ENCODE measurements at regions not wholly inside any gene's neighbourhood (a gene's known extent, or its start where the extent isn't known, plus 50 kb on each side); places are given as distances from the start of the nearest gene placed in this dataset.
A peak's percentile ranks its signal among the peaks of the same experiment; 100 is the strongest.

DNA sequence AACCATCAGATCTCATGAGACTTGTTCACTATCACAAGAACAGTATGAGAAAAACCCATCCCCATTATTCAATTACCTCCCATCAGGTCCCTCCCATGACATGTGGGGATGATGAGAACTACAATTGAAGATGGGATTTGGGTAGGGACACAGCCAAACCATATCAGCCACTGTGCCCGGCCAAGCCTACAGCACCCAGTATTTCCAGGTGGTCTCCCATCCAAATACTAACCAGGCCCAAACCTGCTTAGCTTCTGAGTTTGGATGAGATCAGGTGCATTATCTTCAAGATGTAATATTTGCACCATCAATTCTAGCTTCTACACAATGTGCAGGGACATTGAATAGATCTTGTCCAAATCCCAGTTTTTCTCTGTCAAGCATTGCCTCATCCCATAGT lies 196.9 kb downstream of the BAMBI start:
- Histone ChIP-seq H3K9me3 (no peaks in the 10 kb centered on the region), H3K27ac (no peak overlapping the region), H3K4me3 (no peak overlapping the region), H3K36me3 (no peaks in the 10 kb centered on the region), H3K27me3 (peaks cover 0 to 8% (median 0%) of the 10 kb centered on the region in 4 donors), H3K4me1 (no peaks in the 10 kb centered on the region)
- TF ChIP-seq, protein P1, sequence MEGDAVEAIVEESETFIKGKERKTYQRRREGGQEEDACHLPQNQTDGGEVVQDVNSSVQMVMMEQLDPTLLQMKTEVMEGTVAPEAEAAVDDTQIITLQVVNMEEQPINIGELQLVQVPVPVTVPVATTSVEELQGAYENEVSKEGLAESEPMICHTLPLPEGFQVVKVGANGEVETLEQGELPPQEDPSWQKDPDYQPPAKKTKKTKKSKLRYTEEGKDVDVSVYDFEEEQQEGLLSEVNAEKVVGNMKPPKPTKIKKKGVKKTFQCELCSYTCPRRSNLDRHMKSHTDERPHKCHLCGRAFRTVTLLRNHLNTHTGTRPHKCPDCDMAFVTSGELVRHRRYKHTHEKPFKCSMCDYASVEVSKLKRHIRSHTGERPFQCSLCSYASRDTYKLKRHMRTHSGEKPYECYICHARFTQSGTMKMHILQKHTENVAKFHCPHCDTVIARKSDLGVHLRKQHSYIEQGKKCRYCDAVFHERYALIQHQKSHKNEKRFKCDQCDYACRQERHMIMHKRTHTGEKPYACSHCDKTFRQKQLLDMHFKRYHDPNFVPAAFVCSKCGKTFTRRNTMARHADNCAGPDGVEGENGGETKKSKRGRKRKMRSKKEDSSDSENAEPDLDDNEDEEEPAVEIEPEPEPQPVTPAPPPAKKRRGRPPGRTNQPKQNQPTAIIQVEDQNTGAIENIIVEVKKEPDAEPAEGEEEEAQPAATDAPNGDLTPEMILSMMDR (IDR thresholded peaks at IDR 0.05): no peak
- TF ChIP-seq POLR2A (IDR thresholded peaks at IDR 0.05): no peak
- intact Hi-C loops (cut with DNase I): no loop called here
- WGBS, 2 donors: 75 to 100% methylated on average over 1 of the region's 1 CpG
- DNase-seq: no peak

DNA sequence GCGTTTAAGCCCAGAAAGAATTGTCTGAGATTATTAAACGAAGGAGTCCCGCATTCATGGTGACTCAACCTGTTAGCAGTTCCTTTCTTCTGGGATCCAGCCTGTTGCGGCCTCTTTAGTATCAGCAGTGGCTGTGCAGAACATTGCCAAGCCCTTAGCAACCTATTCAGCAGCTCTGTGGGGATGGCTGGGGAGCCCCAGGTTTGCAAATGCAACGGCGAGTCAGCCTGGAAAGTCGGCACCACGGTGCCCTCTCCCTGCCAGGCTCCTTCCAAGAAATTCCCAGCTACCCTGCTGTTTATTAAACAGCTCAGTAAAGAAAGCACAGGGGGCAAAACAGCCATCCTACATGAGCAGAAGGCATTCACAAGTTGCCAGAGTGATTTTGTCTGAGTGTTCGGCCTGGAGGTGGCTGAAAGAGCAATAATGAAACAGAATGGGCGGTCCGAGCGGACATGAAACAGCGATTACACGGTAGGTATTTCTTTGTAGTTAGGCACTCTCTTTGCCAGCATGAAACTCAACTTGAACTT lies 198.3 kb downstream of the BAMBI start:
- peaks cover 0 to 8% (median 0%) of the 10 kb centered on the region in 4 donors for H3K27me3 ChIP-seq
- TF ChIP-seq, protein P1 (IDR thresholded peaks at IDR 0.05): no peak
- TF ChIP-seq POLR2A (IDR thresholded peaks at IDR 0.05): no peak
- H3K27ac ChIP-seq: no peak overlapping the region
- no peaks in the 10 kb centered on the region for H3K36me3 ChIP-seq
- H3K4me1 ChIP-seq: peaks cover 0 to 7% (median 4%) of the 10 kb centered on the region in 3 donors
- intact Hi-C loops (cut with DNase I): no loop called here
- no peak overlapping the region for H3K4me3 ChIP-seq
- 65 to 81% methylated on average over 11 to 14 of the region's 14 CpGs for WGBS, 2 donors
- no peak for DNase-seq
- no peaks in the 10 kb centered on the region for H3K9me3 ChIP-seq

DNA sequence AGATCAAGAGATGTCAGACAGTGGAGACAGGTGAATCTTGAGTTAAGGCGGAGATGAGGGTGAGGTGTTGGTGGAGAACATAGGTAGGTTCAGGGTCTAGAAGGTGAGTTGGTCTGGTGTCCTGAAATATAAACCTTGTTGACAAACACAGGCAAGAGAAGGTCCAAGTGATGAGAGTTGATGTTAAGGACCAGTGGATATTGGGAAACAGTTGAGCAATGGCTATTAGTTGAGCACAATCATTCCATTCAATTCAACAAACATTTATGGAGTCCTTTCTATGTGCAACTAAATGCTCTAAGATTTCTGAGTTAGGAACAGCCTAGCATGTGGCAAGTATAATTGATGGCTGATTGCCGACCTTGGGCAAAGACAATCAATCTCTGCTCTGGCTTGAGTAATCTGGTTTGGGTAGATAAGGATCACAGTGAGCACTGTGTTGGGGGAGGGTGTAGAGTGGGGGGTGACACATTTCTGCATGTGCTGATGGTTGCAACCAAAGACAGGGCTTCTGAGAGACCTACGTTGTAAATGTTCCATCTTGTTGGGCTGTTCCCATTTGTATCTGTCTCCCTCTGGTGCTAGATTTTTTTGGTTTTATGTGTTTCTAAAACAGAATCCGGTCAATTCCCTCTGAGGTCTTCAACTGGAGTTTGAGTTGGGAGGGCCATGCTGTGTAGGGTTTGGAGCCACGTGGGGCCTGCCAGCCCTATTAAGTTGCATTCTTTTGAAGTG lies 201.1 kb downstream of the BAMBI start:
- WGBS, 2 donors: 66 to 81% methylated on average over 5 of the region's 5 CpGs
- Histone ChIP-seq H3K4me1 (peaks cover 0 to 7% (median 4%) of the 10 kb centered on the region in 3 donors), H3K36me3 (no peaks in the 10 kb centered on the region), H3K27me3 (peaks cover 0 to 18% (median 0%) of the 10 kb centered on the region in 4 donors), H3K4me3 (no peak overlapping the region), H3K9me3 (no peaks in the 10 kb centered on the region), H3K27ac (no peak overlapping the region)
- DNase-seq: no peak
- TF ChIP-seq, protein P1 (IDR thresholded peaks at IDR 0.05): no peak
- TF ChIP-seq POLR2A (IDR thresholded peaks at IDR 0.05): no peak
- intact Hi-C loops (cut with DNase I): no loop called here

DNA sequence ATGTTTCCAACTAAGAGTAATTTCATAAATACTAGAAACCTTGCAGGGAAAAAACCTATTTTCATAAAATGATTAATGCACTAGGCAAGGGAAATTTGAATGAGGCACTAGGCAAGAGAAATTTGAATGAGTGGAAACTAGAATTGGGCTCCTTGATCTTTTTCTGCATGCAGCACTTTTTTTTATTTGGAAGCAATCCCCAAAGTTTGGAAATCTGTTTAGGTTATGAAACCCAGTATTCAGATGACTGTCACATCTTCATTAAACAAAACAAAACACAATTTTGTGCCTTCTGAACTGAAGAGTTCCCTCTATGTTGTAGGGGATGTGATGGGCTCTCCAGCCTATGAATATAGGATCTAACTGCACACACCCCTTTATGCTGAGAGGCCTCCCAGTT lies 201.9 kb downstream of the BAMBI start:
- H3K4me1 ChIP-seq: peaks cover 0 to 7% (median 4%) of the 10 kb centered on the region in 3 donors
- peak overlapping the region in 1 of 4 donors; percentile 40 for H3K27ac ChIP-seq
- H3K4me3 ChIP-seq: no peak overlapping the region
- peaks cover 0 to 18% (median 0%) of the 10 kb centered on the region in 4 donors for H3K27me3 ChIP-seq
- no peak for TF ChIP-seq POLR2A (IDR thresholded peaks at IDR 0.05)
- TF ChIP-seq, protein P1 (IDR thresholded peaks at IDR 0.05): no peak
- no peaks in the 10 kb centered on the region for H3K9me3 ChIP-seq
- no peaks in the 10 kb centered on the region for H3K36me3 ChIP-seq
- no peak for DNase-seq
- intact Hi-C loops (cut with DNase I): no loop called here

DNA sequence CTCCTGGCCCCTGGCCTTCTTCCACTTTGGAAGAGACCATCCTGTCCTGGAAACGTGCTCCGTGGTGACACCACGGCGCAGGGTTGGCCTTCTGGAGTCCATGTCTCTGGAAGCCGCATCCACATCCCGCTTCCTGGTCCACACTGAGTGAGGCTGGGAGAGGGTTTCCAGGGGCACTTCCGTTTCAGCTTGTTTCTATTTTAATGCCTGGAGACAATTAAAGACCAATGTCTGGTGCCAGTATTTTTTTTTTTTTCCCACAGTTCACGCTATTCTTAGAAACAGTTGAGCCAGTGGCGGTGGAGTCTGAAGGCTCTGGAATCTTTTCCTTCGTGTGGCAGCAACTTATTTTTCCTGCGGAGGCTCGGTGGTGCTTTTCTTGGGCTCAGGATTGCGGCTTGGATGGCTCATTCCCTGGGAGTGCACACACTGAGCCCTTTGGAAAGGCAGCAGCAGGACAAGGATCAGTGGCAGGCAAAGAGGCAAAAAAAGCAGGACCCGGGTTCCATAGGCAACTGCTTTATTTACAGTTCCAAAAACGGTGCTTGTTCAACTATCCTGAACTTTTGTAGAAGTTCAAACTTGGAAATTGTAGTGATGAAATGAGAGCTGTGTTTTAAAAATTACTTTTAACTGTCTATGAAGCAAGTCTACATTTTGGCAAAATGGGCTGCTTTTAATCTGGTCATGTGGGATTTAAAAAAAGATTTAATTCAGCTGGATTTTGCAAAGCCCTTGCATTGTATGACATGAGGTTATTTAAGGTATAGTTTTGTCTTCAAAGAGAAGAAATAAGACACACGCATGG lies 202.8 kb downstream of the BAMBI start:
- H3K36me3 ChIP-seq: no peaks in the 10 kb centered on the region
- peak overlapping the region in 1 of 4 donors; percentile 40 for H3K27ac ChIP-seq
- 58 to 64% methylated on average over 11 to 13 of the region's 16 CpGs for WGBS, 2 donors
- DNase-seq: no peak
- peaks cover 0 to 7% (median 4%) of the 10 kb centered on the region in 3 donors for H3K4me1 ChIP-seq
- peaks cover 0 to 18% (median 0%) of the 10 kb centered on the region in 4 donors for H3K27me3 ChIP-seq
- no peak overlapping the region for H3K4me3 ChIP-seq
- TF ChIP-seq POLR2A (IDR thresholded peaks at IDR 0.05): no peak
- TF ChIP-seq, protein P1 (IDR thresholded peaks at IDR 0.05): no peak
- intact Hi-C loops (cut with DNase I): no loop called here
- no peaks in the 10 kb centered on the region for H3K9me3 ChIP-seq

Data from esophagus squamous epithelium (tissue), 5 donors.